Urothelium cell line (cell line): ENCODE measurements at regions not wholly inside any gene's neighbourhood (a gene's known extent, or its start where the extent isn't known, plus 50 kb on each side); places are given as distances from the start of the nearest gene placed in this dataset.

Experiments used
- DNase-seq: peaks from one replicate; pipeline ENCODE4 v3.0.0; 2011; ENCODE audit warnings: low spot score, mixed read lengths
- FAIRE-seq: peaks from 2 replicates; lab custom pipeline; 2011; peaks lifted over from hg19 to GRCh38; lab: Jason Lieb, UNC

- no peak for DNase-seq
- no peak for FAIRE-seq
Observed at GRCh38 chr20:10984913-10985312, 311.1 kb upstream of the JAG1 start.

GRCh38 chr20:10985536-10985935, 311.7 kb upstream of the JAG1 start:
- FAIRE-seq (no peak), DNase-seq (peak; percentile 19)

GRCh38 chr20:10986586-10986985, 312.8 kb upstream of the JAG1 start:
- FAIRE-seq (no peak), DNase-seq (no peak)

- DNase-seq (no peak), FAIRE-seq (no peak)
Observed at GRCh38 chr20:10987651-10988383, 314.0 kb upstream of the JAG1 start.

- DNase-seq = no peak
- FAIRE-seq = no peak
Observed at GRCh38 chr20:10990625-10991382, 317.0 kb upstream of the JAG1 start.

GRCh38 chr20:10992731-10993130, 318.9 kb upstream of the JAG1 start:
- DNase-seq (no peak), FAIRE-seq (no peak)

GRCh38 chr20:10994991-10995700, 321.3 kb upstream of the JAG1 start:
- DNase-seq = no peak
- FAIRE-seq = no peak

- no peak for FAIRE-seq
- DNase-seq = no peak
Observed at GRCh38 chr20:10998476-10998875, 324.7 kb upstream of the JAG1 start.

GRCh38 chr20:11000416-11000815, 326.6 kb upstream of the JAG1 start:
- no peak for FAIRE-seq
- DNase-seq = no peak

GRCh38 chr20:11001302-11001701, 327.5 kb upstream of the JAG1 start:
- FAIRE-seq (no peak), DNase-seq (no peak)

GRCh38 chr20:11001764-11002540, 328.2 kb upstream of the JAG1 start:
- FAIRE-seq = peak; percentile 5
- peak; percentile 85 for DNase-seq

- no peak for DNase-seq
- FAIRE-seq = no peak
Observed at GRCh38 chr20:11003341-11003740, 329.5 kb upstream of the JAG1 start.

GRCh38 chr20:11008444-11009033, 334.7 kb upstream of the JAG1 start:
- FAIRE-seq = no peak
- DNase-seq = no peak

- FAIRE-seq (no peak), DNase-seq (no peak)
Observed at GRCh38 chr20:11011653-11012052, 337.9 kb upstream of the JAG1 start.

GRCh38 chr20:11012975-11013374, 339.2 kb upstream of the JAG1 start:
- FAIRE-seq = no peak
- DNase-seq = no peak

GRCh38 chr20:11013801-11014200, 340.0 kb upstream of the JAG1 start:
- FAIRE-seq (peak; percentile 73), DNase-seq (no peak)

GRCh38 chr20:11015440-11015839, 341.6 kb upstream of the JAG1 start:
- FAIRE-seq = no peak
- DNase-seq = no peak

GRCh38 chr20:11017446-11017845, 343.6 kb upstream of the JAG1 start:
- no peak for DNase-seq
- FAIRE-seq = no peak

- FAIRE-seq (no peak), DNase-seq (no peak)
Observed at GRCh38 chr20:11018668-11019170, 344.9 kb upstream of the JAG1 start.

GRCh38 chr20:11020712-11021111, 346.9 kb upstream of the JAG1 start:
- DNase-seq (no peak), FAIRE-seq (no peak)
